Spleen (tissue), 11 donors: ENCODE measurements at regions not wholly inside any gene's neighbourhood (a gene's known extent, or its start where the extent isn't known, plus 50 kb on each side); places are given as distances from the start of the nearest gene placed in this dataset.
"Not testable (repeated sequence)": the region's sequence is repeated elsewhere in the genome, so short reads cannot be mapped to it uniquely, and the experiment has no call there.

Source experiments
- DNase-seq: peaks from one replicate; pipeline ENCODE4 v3.0.0-alpha.2; 2020
- H3K27ac ChIP-seq, 8 donors: fragments of 200-600 bp; sonication (generic) in 7 of 8; 1 replicate in 4 of 8; 2 replicates in 4 of 8; pipeline versions ENCODE4 v1.5.0 to v1.8.0; 2016 to 2021; ENCODE audit warnings: inconsistent platforms in 4 of 8, mild to moderate bottlenecking in 4 of 8, moderate library complexity in 1 of 8
- H3K27me3 ChIP-seq, 7 donors: fragments of 200-600 bp; sonication (generic) in 6 of 7; replicated peaks in 1 of 7; 1 replicate in 4 of 7; 2 replicates in 3 of 7; pipeline versions ENCODE4 v1.5.0 to v1.8.0; 2016 to 2021; ENCODE audit warnings: inconsistent platforms in 3 of 7, mild to moderate bottlenecking in 1 of 7
- H3K36me3 ChIP-seq, 6 donors: fragments of 200-600 bp; sonication (generic) in 5 of 6; 1 replicate in 4 of 6; 2 replicates in 2 of 6; pipeline versions ENCODE4 v1.5.0 to v1.8.0; 2016 to 2021; ENCODE audit warnings: inconsistent platforms in 2 of 6
- H3K4me1 ChIP-seq, 6 donors: fragments of 200-600 bp; sonication (generic) in 5 of 6; 1 replicate in 3 of 6; 2 replicates in 3 of 6; pipeline versions ENCODE4 v1.5.0 to v1.8.0; 2016 to 2021; ENCODE audit warnings: inconsistent platforms in 3 of 6
- H3K4me3 ChIP-seq, 8 donors: fragments of 200-600 bp; sonication (generic) in 7 of 8; 1 replicate in 4 of 8; 2 replicates in 4 of 8; pipeline versions ENCODE4 v1.5.0 to v1.8.0; 2016 to 2021; ENCODE audit warnings: inconsistent platforms in 4 of 8, mild to moderate bottlenecking in 4 of 8, moderate library complexity in 2 of 8
- H3K9me3 ChIP-seq, 8 donors: fragments of 200-600 bp; sonication (generic) in 7 of 8; 1 replicate in 4 of 8; 2 replicates in 4 of 8; pipeline versions ENCODE4 v1.5.0 to v1.8.0; 2016 to 2021; ENCODE audit warnings: inconsistent platforms in 4 of 8
- CTCF ChIP-seq, 11 experiments: fragments of 200-600 bp in 7 of 11; fragments of 450-650 bp in 4 of 11; sonication (generic) in 4 of 11; IDR thresholded peaks in 8 of 11; conservative IDR thresholded peaks in 3 of 11; 1 replicate in 7 of 11; 2 replicates in 4 of 11; pipeline versions ENCODE4 v1.4.0 to v1.8.0; 2016 to 2021; ENCODE audit warnings: antibody characterized with exemption in 11 of 11, inconsistent platforms in 4 of 11, mild to moderate bottlenecking in 1 of 11
- POLR2A ChIP-seq, 3 donors: fragments of 450-650 bp; IDR thresholded peaks; one replicate each; pipeline ENCODE4 v1.5.1; 2017; ENCODE audit warnings: antibody characterized with exemption in 3 of 3, mild to moderate bottlenecking in 1 of 3
- POLR2AphosphoS5 ChIP-seq, 3 donors: sonication (generic); formaldehyde crosslinking; IDR thresholded peaks; one replicate each; pipeline ENCODE4 v1.5.1; 2017; ENCODE audit warnings: antibody characterized with exemption in 3 of 3
- WGBS, 5 donors: extraction: QIAGEN DNeasy Blood & Tissue Kit in 3 of 5; methylation state at CpG; one replicate each; pipeline versions ENCODE4 v1.1.5 to v1.1.7; 2013 to 2018; 5-methylcytosine and 5-hydroxymethylcytosine counted together
- intact Hi-C: fragments of 100-400 bp; cut with DNase I; formaldehyde crosslinking; loops from one replicate; pipeline ENCODE4 v1.15.0; 2023; ENCODE audit warnings: low total_unique reads
- donor health status: healthy with polysubstance abuse.
- donor health status: DM: no; HTN: no; CAD: no; lungs with moderate emphysema.
- donor health status: DM: no; HTN: no; CAD: no.
- donor health status: Bipolar disorder and iron deficiency.
- donor health status: healthy.
- donor health status: DM: no; HTN: no; CAD: no.
- donor health status: DM: yes; HTN: yes; CAD: no.

- intact Hi-C loops: no loop called here
- H3K4me3 ChIP-seq: no peak overlapping the region
- no peaks in the 10 kb centered on the region for H3K4me1 ChIP-seq
- H3K36me3 ChIP-seq: no peaks in the 10 kb centered on the region
- no peak for TF ChIP-seq CTCF (IDR thresholded peaks at IDR 0.05 in 8 of 11, conservative IDR thresholded peaks at IDR 0.05 in 3 of 11)
- no peak for TF ChIP-seq POLR2A (IDR thresholded peaks at IDR 0.05)
- no peak for TF ChIP-seq POLR2AphosphoS5 (IDR thresholded peaks at IDR 0.05)
- H3K27ac ChIP-seq: no peak overlapping the region
- no peaks in the 10 kb centered on the region for H3K9me3 ChIP-seq
- DNase-seq: no peak
- WGBS, 5 donors: 85 to 95% (median 88%) methylated on average over 2 of the region's 2 CpGs
- no peaks in the 10 kb centered on the region for H3K27me3 ChIP-seq
Observed at GRCh38 chrX:112440277-112440676, 239.5 kb downstream of the LHFPL1 start.

GRCh38 chrX:112424166-112424565, 255.6 kb downstream of the LHFPL1 start:
- TF ChIP-seq POLR2A (IDR thresholded peaks at IDR 0.05) (no peak), CTCF (IDR thresholded peaks at IDR 0.05 in 8 of 11, conservative IDR thresholded peaks at IDR 0.05 in 3 of 11) (no peak), POLR2AphosphoS5 (IDR thresholded peaks at IDR 0.05) (no peak)
- DNase-seq: no peak
- H3K27me3 ChIP-seq: no peaks in the 10 kb centered on the region
- WGBS, 5 donors: 94 to 100% (median 95%) methylated on average over 1 of the region's 1 CpG
- H3K9me3 ChIP-seq: peaks cover 0 to 4% (median 0%) of the 10 kb centered on the region in 8 donors
- intact Hi-C loops: no loop called here
- no peak overlapping the region for H3K27ac ChIP-seq
- no peak overlapping the region for H3K4me3 ChIP-seq
- H3K4me1 ChIP-seq: no peaks in the 10 kb centered on the region
- no peaks in the 10 kb centered on the region for H3K36me3 ChIP-seq

- 48 to 77% (median 71%) methylated on average over 3 of the region's 3 CpGs for WGBS, 5 donors
- H3K36me3 ChIP-seq: no peaks in the 10 kb centered on the region
- no peaks in the 10 kb centered on the region for H3K27me3 ChIP-seq
- no peak for DNase-seq
- no peak overlapping the region for H3K4me3 ChIP-seq
- H3K27ac ChIP-seq: no peak overlapping the region
- H3K9me3 ChIP-seq: no peaks in the 10 kb centered on the region
- intact Hi-C loops: no loop called here
- no peak for TF ChIP-seq POLR2A (IDR thresholded peaks at IDR 0.05)
- no peak for TF ChIP-seq POLR2AphosphoS5 (IDR thresholded peaks at IDR 0.05)
- no peak for TF ChIP-seq CTCF (IDR thresholded peaks at IDR 0.05 in 8 of 11, conservative IDR thresholded peaks at IDR 0.05 in 3 of 11)
- H3K4me1 ChIP-seq: no peaks in the 10 kb centered on the region
Observed at GRCh38 chrX:112391313-112391712, 288.4 kb downstream of the LHFPL1 start.

- DNase-seq, H3K4me1 ChIP-seq, H3K27ac ChIP-seq, H3K9me3 ChIP-seq, H3K36me3 ChIP-seq, H3K27me3 ChIP-seq, intact Hi-C loops, H3K4me3 ChIP-seq: not testable (repeated sequence)
- 30 to 40% (median 35%) methylated on average over 8 of the region's 8 CpGs for WGBS, 5 donors
Observed at GRCh38 chrX:112381649-112382298, 298.0 kb downstream of the LHFPL1 start.
